ENCODE measurements at regions not wholly inside any gene's neighbourhood (a gene's known extent, or its start where the extent isn't known, plus 50 kb on each side); places are given as distances from the start of the nearest gene placed in this dataset.

DNA sequence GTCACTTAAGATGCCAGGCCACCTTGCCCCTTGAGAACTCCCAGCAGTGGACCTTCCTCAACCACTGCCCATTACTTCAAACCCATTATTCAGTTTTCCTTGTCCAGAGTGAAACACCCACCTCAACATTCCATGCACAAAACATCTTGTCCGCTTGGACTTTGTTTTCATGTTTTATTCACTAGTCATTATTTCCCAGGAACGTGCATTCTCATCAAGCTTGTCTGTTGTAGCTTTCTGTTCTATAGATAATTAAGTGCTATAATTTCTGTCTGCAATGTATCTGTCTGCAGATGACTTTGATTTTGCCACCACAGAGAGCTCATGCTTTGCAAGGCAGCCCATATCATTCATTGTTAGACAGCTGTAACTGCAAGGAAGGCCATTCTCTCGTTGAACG lies 117.4 kb downstream of the RAB18 start:
- ChIA-PET POLR2A (no interaction called here), CTCF (no interaction called here)
- Histone ChIP-seq H3K9me3 (no peaks in the 10 kb centered on the region), H3K4me3 (ENCODE audit: low read depth, low read length) (no peak overlapping the region), H3K36me3 (ENCODE audit: control insufficient read depth, insufficient read depth, low read length) (no peaks in the 10 kb centered on the region), H3K27me3 (replicated peaks; ENCODE audit: control insufficient read depth, insufficient read depth, low read length) (no peaks in the 10 kb centered on the region), H3K4me1 (no peaks in the 10 kb centered on the region)
- Mint-ChIP-seq H3K4me3 (ENCODE audit: unreplicated experiment) (no peak overlapping the region), H3K4me1 (ENCODE audit: low read depth, unreplicated experiment) (no peaks in the 10 kb centered on the region), H3K27me3 (ENCODE audit: insufficient read depth, unreplicated experiment) (peaks cover 27% of the 10 kb centered on the region), H3K9me3 (ENCODE audit: unreplicated experiment) (no peaks in the 10 kb centered on the region), H3K27ac (ENCODE audit: unreplicated experiment) (no peak overlapping the region), H3K36me3 (ENCODE audit: insufficient read depth, unreplicated experiment) (no peaks in the 10 kb centered on the region)
- no TSS peak for BruUV-seq (replicated peaks)
- intact Hi-C loops (cut with micrococcal nuclease; ENCODE audit: unreplicated experiment): no loop called here
- no peak for DNase-seq
- TF ChIP-seq, protein P1, sequence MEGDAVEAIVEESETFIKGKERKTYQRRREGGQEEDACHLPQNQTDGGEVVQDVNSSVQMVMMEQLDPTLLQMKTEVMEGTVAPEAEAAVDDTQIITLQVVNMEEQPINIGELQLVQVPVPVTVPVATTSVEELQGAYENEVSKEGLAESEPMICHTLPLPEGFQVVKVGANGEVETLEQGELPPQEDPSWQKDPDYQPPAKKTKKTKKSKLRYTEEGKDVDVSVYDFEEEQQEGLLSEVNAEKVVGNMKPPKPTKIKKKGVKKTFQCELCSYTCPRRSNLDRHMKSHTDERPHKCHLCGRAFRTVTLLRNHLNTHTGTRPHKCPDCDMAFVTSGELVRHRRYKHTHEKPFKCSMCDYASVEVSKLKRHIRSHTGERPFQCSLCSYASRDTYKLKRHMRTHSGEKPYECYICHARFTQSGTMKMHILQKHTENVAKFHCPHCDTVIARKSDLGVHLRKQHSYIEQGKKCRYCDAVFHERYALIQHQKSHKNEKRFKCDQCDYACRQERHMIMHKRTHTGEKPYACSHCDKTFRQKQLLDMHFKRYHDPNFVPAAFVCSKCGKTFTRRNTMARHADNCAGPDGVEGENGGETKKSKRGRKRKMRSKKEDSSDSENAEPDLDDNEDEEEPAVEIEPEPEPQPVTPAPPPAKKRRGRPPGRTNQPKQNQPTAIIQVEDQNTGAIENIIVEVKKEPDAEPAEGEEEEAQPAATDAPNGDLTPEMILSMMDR (IDR thresholded peaks at IDR 0.05; ENCODE audit: insufficient read depth in 1 of 2, low read depth in 1 of 2, low read length in 1 of 2, severe bottlenecking in 1 of 2, unreplicated experiment in 1 of 2): no peak

DNA sequence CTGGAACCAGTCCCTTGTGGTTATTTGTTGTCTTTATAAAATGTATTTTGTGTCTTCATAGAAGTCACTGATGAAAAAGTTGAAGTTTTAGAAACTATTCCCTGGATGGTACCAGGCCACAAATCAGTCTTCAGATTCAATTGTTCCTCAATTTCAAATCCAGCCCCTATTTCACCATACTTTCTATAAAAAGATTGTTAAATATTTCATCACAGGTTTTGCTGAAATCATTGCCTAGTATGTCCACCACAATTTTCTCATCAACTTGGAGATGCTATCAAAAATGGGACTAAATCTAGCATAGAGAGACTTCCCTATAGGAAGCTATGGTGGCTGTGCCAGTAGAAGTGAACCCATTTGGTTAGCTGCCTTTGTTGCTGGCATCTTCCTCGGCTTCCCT lies 118.5 kb downstream of the RAB18 start:
- H3K27me3 Mint-ChIP-seq (ENCODE audit: insufficient read depth, unreplicated experiment): peaks cover 30% of the 10 kb centered on the region
- no peak overlapping the region for H3K4me3 Mint-ChIP-seq (ENCODE audit: unreplicated experiment)
- CTCF ChIA-PET: no interaction called here
- Histone ChIP-seq H3K27me3 (replicated peaks; ENCODE audit: control insufficient read depth, insufficient read depth, low read length) (no peaks in the 10 kb centered on the region), H3K4me3 (ENCODE audit: low read depth, low read length) (no peak overlapping the region), H3K4me1 (no peaks in the 10 kb centered on the region), H3K9me3 (no peaks in the 10 kb centered on the region), H3K36me3 (ENCODE audit: control insufficient read depth, insufficient read depth, low read length) (no peaks in the 10 kb centered on the region)
- no peak for DNase-seq
- no peak overlapping the region for H3K27ac Mint-ChIP-seq (ENCODE audit: unreplicated experiment)
- no peaks in the 10 kb centered on the region for H3K9me3 Mint-ChIP-seq (ENCODE audit: unreplicated experiment)
- TF ChIP-seq, protein P1 (IDR thresholded peaks at IDR 0.05; ENCODE audit: insufficient read depth in 1 of 2, low read depth in 1 of 2, low read length in 1 of 2, severe bottlenecking in 1 of 2, unreplicated experiment in 1 of 2): no peak
- H3K36me3 Mint-ChIP-seq (ENCODE audit: insufficient read depth, unreplicated experiment): no peaks in the 10 kb centered on the region
- intact Hi-C loops (cut with micrococcal nuclease; ENCODE audit: unreplicated experiment): no loop called here
- BruUV-seq (replicated peaks): no TSS peak
- no peaks in the 10 kb centered on the region for H3K4me1 Mint-ChIP-seq (ENCODE audit: low read depth, unreplicated experiment)
- POLR2A ChIA-PET: interaction anchor here (0.5 kb wide), 1 partner anchor 470 kb away, joined by 4 read pairs; no protein-coding TSS in a partner anchor

Data from Caco-2 (cell line).